Keratinocyte (primary cell): ENCODE measurements at regions not wholly inside any gene's neighbourhood (a gene's known extent, or its start where the extent isn't known, plus 50 kb on each side); places are given as distances from the start of the nearest gene placed in this dataset.

Experiments
- CTCF ChIP-seq, 3 experiments: IDR thresholded peaks in 1 of 3; conservative IDR thresholded peaks in 1 of 3; optimal IDR thresholded peaks in 1 of 3; 2 replicates in 2 of 3; 3 replicates in 1 of 3; pipeline versions ENCODE3 to v1.5.1; 2011; ENCODE audit warnings: low read length in 3 of 3, mild to moderate bottlenecking in 3 of 3, moderate library complexity in 2 of 3, control low read depth in 1 of 3, inconsistent platforms in 1 of 3; ENCODE audit not compliant: insufficient read depth in 2 of 3; ENCODE audit errors: extremely low read depth in 1 of 3
- EZH2 ChIP-seq: IDR thresholded peaks from one replicate; pipeline ENCODE4 v1.6.1; 2012; ENCODE audit warnings: inconsistent platforms, mild to moderate bottlenecking, low read length, moderate library complexity

GRCh38 chr10:126813432-126813831 lies 91.8 kb upstream of the DOCK1 start:
- no peak for TF ChIP-seq CTCF (optimal IDR thresholded peaks at IDR 0.05 in 1 of 3, IDR thresholded peaks at IDR 0.05 in 1 of 3, conservative IDR thresholded peaks at IDR 0.05 in 1 of 3; ENCODE audit: extremely low read depth in 1 of 3, insufficient read depth in 2 of 3, low read length in 3 of 3)
- TF ChIP-seq EZH2, result no peak
